ENCODE measurements at regions not wholly inside any gene's neighbourhood (a gene's known extent, or its start where the extent isn't known, plus 50 kb on each side); places are given as distances from the start of the nearest gene placed in this dataset.

GRCh38 chr20:55582498-55582897 is 422.8 kb downstream of the CBLN4 start:
- peaks cover 0 to 1% (median 0%) of the 10 kb centered on the region in 3 experiments; a peak in 1 of 7 replicates for H3K36me3 Mint-ChIP-seq (ENCODE audit: insufficient read depth in 1 of 3, low read depth in 3 of 3)
- H3K27ac ChIP-seq (ENCODE audit: insufficient read length, low read depth, low read length), result no peak overlapping the region
- H3T11ph ChIP-seq (ENCODE audit: low read length), result no peak overlapping the region
- H3K14ac ChIP-seq (ENCODE audit: insufficient read depth, low read length), result no peak overlapping the region
- no peaks in the 10 kb centered on the region for H3K27me3 Mint-ChIP-seq (ENCODE audit: low read depth)
- no peaks in the 10 kb centered on the region for H4K20me1 ChIP-seq (ENCODE audit: control insufficient read depth, insufficient read depth, insufficient read length)
- no peak for DNase-seq
- H2BK12ac ChIP-seq (ENCODE audit: insufficient read length, low read depth, low read length), result no peak overlapping the region
- H3K23me2 ChIP-seq (ENCODE audit: insufficient read length, low read depth, low read length, poor library complexity, severe bottlenecking), result no peaks in the 10 kb centered on the region
- no peak overlapping the region for H3K4me2 ChIP-seq (ENCODE audit: insufficient read depth, insufficient read length, low read length)
- no peak overlapping the region for H3K23ac ChIP-seq (ENCODE audit: insufficient read length, low read depth, low read length)
- no peak overlapping the region for H3K4me3 Mint-ChIP-seq
- no peaks in the 10 kb centered on the region for H3K79me2 ChIP-seq (ENCODE audit: insufficient read depth, low read length)
- H3K56ac ChIP-seq (ENCODE audit: insufficient read length, low read depth, low read length), result no peak overlapping the region
- no peak overlapping the region for H2BK120ac ChIP-seq (ENCODE audit: low read depth, low read length, poor library complexity, severe bottlenecking)
- H3K4me1 ChIP-seq (ENCODE audit: insufficient read depth, low read length), result peaks cover 6% of the 10 kb centered on the region; the same call in 1 of the 2 replicates
- H2BK5ac ChIP-seq (ENCODE audit: insufficient read length, low read length), result no peak overlapping the region
- H3K79me1 ChIP-seq (ENCODE audit: insufficient read depth, low read depth, low read length, poor library complexity, severe bottlenecking), result no peaks in the 10 kb centered on the region
- H2AFZ ChIP-seq (ENCODE audit: low read length), result no peak overlapping the region
- no peak overlapping the region for H4K91ac ChIP-seq (ENCODE audit: insufficient read length, low read depth, low read length)
- H3K27me3 ChIP-seq (ENCODE audit: insufficient read depth, low read length), result no peaks in the 10 kb centered on the region
- H3K27ac Mint-ChIP-seq, result no peak overlapping the region
- H2BK20ac ChIP-seq (ENCODE audit: low read depth, low read length, poor library complexity, severe bottlenecking), result no peak overlapping the region
- H4K8ac ChIP-seq (replicated peaks; ENCODE audit: insufficient read length, low read depth, low read length), result no peak overlapping the region
- no peaks in the 10 kb centered on the region for H3K9me3 Mint-ChIP-seq
- H3K4me1 Mint-ChIP-seq, result peaks cover 40% of the 10 kb centered on the region in 2 experiments
- no peak overlapping the region for H3K18ac ChIP-seq (ENCODE audit: insufficient read length, low read depth, low read length)
- no peak overlapping the region for H3K9ac ChIP-seq (ENCODE audit: extremely low read depth, insufficient read length, low read length)
- no peak overlapping the region for H2BK15ac ChIP-seq (ENCODE audit: low read depth, low read length)
- TF ChIP-seq, protein P1, sequence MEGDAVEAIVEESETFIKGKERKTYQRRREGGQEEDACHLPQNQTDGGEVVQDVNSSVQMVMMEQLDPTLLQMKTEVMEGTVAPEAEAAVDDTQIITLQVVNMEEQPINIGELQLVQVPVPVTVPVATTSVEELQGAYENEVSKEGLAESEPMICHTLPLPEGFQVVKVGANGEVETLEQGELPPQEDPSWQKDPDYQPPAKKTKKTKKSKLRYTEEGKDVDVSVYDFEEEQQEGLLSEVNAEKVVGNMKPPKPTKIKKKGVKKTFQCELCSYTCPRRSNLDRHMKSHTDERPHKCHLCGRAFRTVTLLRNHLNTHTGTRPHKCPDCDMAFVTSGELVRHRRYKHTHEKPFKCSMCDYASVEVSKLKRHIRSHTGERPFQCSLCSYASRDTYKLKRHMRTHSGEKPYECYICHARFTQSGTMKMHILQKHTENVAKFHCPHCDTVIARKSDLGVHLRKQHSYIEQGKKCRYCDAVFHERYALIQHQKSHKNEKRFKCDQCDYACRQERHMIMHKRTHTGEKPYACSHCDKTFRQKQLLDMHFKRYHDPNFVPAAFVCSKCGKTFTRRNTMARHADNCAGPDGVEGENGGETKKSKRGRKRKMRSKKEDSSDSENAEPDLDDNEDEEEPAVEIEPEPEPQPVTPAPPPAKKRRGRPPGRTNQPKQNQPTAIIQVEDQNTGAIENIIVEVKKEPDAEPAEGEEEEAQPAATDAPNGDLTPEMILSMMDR (conservative IDR thresholded peaks at IDR 0.05), result no peak
- no CpG with 5 or more reads among the region's 5 CpGs for WGBS (ENCODE audit: extremely low coverage, insufficient read length, low lambda C conversion rate)
- H3K4ac ChIP-seq (ENCODE audit: low read depth, low read length), result no peak overlapping the region
- H4K5ac ChIP-seq (ENCODE audit: insufficient read length, low read depth, low read length), result no peak overlapping the region
- no peak overlapping the region for H2AK5ac ChIP-seq (ENCODE audit: insufficient read length, low read length)
- no peaks in the 10 kb centered on the region for H3K9me3 ChIP-seq (ENCODE audit: control insufficient read depth, low read depth, low read length)

Measured in H9 (cell line).